ENCODE measurements at regions not wholly inside any gene's neighbourhood (a gene's known extent, or its start where the extent isn't known, plus 50 kb on each side); places are given as distances from the start of the nearest gene placed in this dataset.

DNA sequence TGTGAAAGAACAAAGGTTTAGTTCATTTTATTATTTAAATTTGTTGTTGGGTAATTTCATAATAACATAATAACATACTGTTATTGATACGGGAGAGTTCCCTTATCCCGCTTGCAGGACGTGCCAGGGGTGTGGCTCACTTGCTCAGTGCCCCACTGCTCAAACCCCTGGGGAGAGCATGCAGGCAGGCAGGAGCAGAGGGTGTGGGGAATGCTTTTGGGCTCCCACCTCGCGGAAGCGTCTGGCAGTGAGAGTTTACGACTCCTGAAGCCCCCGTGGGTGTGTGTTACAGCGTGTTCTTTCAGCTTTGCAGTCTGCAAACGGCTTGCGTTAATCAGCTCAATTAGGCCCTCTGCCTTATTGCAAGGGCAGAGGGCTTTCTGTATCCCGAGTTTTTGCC, 675.9 kb downstream of the SEMA5A start:
- TF ChIP-seq, protein P1, sequence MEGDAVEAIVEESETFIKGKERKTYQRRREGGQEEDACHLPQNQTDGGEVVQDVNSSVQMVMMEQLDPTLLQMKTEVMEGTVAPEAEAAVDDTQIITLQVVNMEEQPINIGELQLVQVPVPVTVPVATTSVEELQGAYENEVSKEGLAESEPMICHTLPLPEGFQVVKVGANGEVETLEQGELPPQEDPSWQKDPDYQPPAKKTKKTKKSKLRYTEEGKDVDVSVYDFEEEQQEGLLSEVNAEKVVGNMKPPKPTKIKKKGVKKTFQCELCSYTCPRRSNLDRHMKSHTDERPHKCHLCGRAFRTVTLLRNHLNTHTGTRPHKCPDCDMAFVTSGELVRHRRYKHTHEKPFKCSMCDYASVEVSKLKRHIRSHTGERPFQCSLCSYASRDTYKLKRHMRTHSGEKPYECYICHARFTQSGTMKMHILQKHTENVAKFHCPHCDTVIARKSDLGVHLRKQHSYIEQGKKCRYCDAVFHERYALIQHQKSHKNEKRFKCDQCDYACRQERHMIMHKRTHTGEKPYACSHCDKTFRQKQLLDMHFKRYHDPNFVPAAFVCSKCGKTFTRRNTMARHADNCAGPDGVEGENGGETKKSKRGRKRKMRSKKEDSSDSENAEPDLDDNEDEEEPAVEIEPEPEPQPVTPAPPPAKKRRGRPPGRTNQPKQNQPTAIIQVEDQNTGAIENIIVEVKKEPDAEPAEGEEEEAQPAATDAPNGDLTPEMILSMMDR (conservative IDR thresholded peaks at IDR 0.05 in 1 of 2, IDR thresholded peaks at IDR 0.05 in 1 of 2; ENCODE audit: low read depth in 1 of 2, low read length in 2 of 2), result no peak
- TF ChIP-seq EZH2 (IDR thresholded peaks at IDR 0.05; ENCODE audit: low read length, missing control alignments), result no peak

Data from fibroblast of lung (primary cell).